ENCODE measurements at regions not wholly inside any gene's neighbourhood (a gene's known extent, or its start where the extent isn't known, plus 50 kb on each side); places are given as distances from the start of the nearest gene placed in this dataset.

DNA sequence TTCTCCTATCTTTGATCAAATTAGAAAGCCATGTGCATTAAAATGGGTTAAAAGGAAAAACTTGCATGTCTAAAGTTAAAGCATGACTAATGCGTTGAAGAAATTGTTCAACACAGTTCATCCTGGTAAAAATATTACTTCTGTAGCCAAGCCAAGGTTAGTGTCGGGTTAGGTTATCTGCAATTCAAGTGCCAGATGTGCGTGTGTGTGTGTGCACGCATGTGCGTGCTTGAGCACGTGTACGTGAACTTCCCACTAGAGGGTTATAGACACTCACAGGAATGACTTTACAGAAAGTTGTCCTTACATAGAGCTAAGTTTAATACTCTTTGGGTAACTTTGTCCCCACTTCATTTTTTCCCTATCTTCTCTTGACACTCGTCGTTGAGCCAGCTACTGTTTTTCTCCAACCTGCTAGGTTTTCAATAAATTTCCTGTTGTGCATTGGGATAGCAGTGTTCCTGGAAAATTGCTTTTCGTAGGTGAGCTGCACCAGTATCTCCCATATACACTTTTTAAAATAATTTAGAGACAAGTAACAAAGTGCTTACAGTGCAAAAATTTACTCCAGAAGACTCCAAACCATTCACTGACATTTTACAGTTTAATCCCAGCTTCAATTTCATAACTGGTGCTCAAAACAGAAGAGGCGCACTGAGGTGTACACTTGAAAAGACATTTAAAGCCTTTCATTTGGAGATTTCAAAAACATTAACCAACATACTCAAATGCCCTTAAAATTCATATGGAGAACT lies 353.8 kb downstream of the NFIB start:
- TF ChIP-seq POLR2A (IDR thresholded peaks at IDR 0.05) (no peak), CTCF (IDR thresholded peaks at IDR 0.05) (no peak)

Data from suprapubic skin (tissue), 3 donors.